ENCODE measurements at regions not wholly inside any gene's neighbourhood (a gene's known extent, or its start where the extent isn't known, plus 50 kb on each side); places are given as distances from the start of the nearest gene placed in this dataset.

- no peak for DNase-seq
Measured at GRCh38 chr9:82161876-82162275, 173.3 kb downstream of the SPATA31D1 start.

- DNase-seq, result no peak
Measured at GRCh38 chr9:82164159-82164558, 175.6 kb downstream of the SPATA31D1 start.

GRCh38 chr9:82167296-82167695, 178.7 kb downstream of the SPATA31D1 start:
- no peak for DNase-seq

GRCh38 chr9:82168585-82168984, 180.0 kb downstream of the SPATA31D1 start:
- no peak for DNase-seq

- no peak for DNase-seq
Measured at GRCh38 chr9:82170866-82171265, 182.3 kb downstream of the SPATA31D1 start.

GRCh38 chr9:82171271-82171670, 182.7 kb downstream of the SPATA31D1 start:
- DNase-seq, result no peak

- no peak for DNase-seq
Measured at GRCh38 chr9:82180711-82181110, 192.1 kb downstream of the SPATA31D1 start.

GRCh38 chr9:82183181-82183860, 194.7 kb downstream of the SPATA31D1 start:
- no peak for DNase-seq

- DNase-seq, result no peak
Measured at GRCh38 chr9:82184524-82184923, 196.0 kb downstream of the SPATA31D1 start.

GRCh38 chr9:82188817-82189216, 200.2 kb downstream of the SPATA31D1 start:
- DNase-seq, result peak in 1 of 2 experiments; percentile 7

GRCh38 chr9:82191082-82191770, 202.7 kb downstream of the SPATA31D1 start:
- DNase-seq, result no peak

- DNase-seq, result no peak
Measured at GRCh38 chr9:82192211-82192610, 203.6 kb downstream of the SPATA31D1 start.

GRCh38 chr9:82196622-82197441, 208.3 kb downstream of the SPATA31D1 start:
- peak; percentile 88 to 91 for DNase-seq

- no peak for DNase-seq
Measured at GRCh38 chr9:82201196-82201595, 212.6 kb downstream of the SPATA31D1 start.

GRCh38 chr9:82202808-82203207, 214.2 kb downstream of the SPATA31D1 start:
- DNase-seq, result no peak

- DNase-seq, result no peak
Measured at GRCh38 chr9:82206490-82206889, 217.9 kb downstream of the SPATA31D1 start.

- DNase-seq, result no peak
Measured at GRCh38 chr9:82206946-82207345, 218.4 kb downstream of the SPATA31D1 start.

GRCh38 chr9:82208741-82209450, 220.3 kb downstream of the SPATA31D1 start:
- DNase-seq, result no peak

- no peak for DNase-seq
Measured at GRCh38 chr9:82209797-82210470, 221.4 kb downstream of the SPATA31D1 start.

- DNase-seq, result no peak
Measured at GRCh38 chr9:82212885-82213284, 224.3 kb downstream of the SPATA31D1 start.

- DNase-seq, result no peak
Measured at GRCh38 chr9:82216435-82216834, 227.9 kb downstream of the SPATA31D1 start.

GRCh38 chr9:82223442-82223841, 234.9 kb downstream of the SPATA31D1 start:
- DNase-seq, result no peak

Measured in NCI-H526 (cell line).